K562 (cell line): ENCODE measurements at regions not wholly inside any gene's neighbourhood (a gene's known extent, or its start where the extent isn't known, plus 50 kb on each side); places are given as distances from the start of the nearest gene placed in this dataset.

Source experiments
- ATAC-seq: fragments of 200-7000 bp; cut with Tn5 transposase; 3 replicates; pipeline ENCODE4 v1.9.1; 2020; ENCODE audit warnings: moderate library complexity
- BruUV-seq: library from RNA; stranded (reverse); fragments of 400-500 nt; replicated peaks from 2 replicates; lab custom pipeline; 2021; lab: Mats Ljungman, UMichigan
- CTCF ChIA-PET: fragments of 300-600 bp; formaldehyde crosslinking; extraction: SDS; loops from one replicate; lab custom pipeline; 2021; ENCODE audit warnings: low intra/inter-chr PET ratio; lab: Yijun Ruan, JAX
- POLR2A ChIA-PET: fragments of 300-600, 350-650 bp; sonication (Branson Sonifier 250); formaldehyde crosslinking; extraction: SDS; loops from one replicate; lab custom pipeline; 2021; ENCODE audit warnings: antibody characterized with exemption, inconsistent platforms; lab: Yijun Ruan, JAX
- DNase-seq, 4 experiments: peaks; one replicate each; pipeline versions ENCODE4 v3.0.0 to v3.0.0-alpha.2; 2011 to 2018; ENCODE audit warnings: low spot score in 3 of 4, mixed read lengths in 3 of 4; ENCODE audit errors: extremely low read depth in 1 of 4
- FAIRE-seq: peaks from 2 replicates; lab custom pipeline; 2011; peaks lifted over from hg19 to GRCh38; lab: Jason Lieb, UNC
- H2AFZ ChIP-seq: 2 replicates; pipeline ENCODE4 v1.6.0; 2011; ENCODE audit warnings: low read depth, low read length, control low read depth, inconsistent platforms
- H3K27ac ChIP-seq: fragments of 200-600 bp; 3 replicates; pipeline ENCODE4 v1.8.0; 2011; ENCODE audit warnings: low read depth, mild to moderate bottlenecking, control low read depth, inconsistent platforms, low read length, moderate library complexity, mixed read lengths; ENCODE audit errors: extremely low read depth
- H3K27me3 ChIP-seq, 2 experiments: fragments of 300-600 bp in 1 of 2; 2 replicates in 1 of 2; 3 replicates in 1 of 2; pipeline versions ENCODE4 v1.6.0 to v1.8.0; 2011; ENCODE audit warnings: inconsistent platforms in 2 of 2, low read length in 2 of 2, mild to moderate bottlenecking in 1 of 2, mixed read lengths in 1 of 2, moderate library complexity in 1 of 2; ENCODE audit not compliant: control insufficient read depth in 2 of 2, insufficient read depth in 2 of 2
- H3K36me3 ChIP-seq: fragments of 300-600 bp; 3 replicates; pipeline ENCODE4 v1.8.0; 2011; ENCODE audit warnings: mild to moderate bottlenecking, low read length, inconsistent platforms; ENCODE audit not compliant: control insufficient read depth, insufficient read depth
- H3K4me1 ChIP-seq, 2 experiments: fragments of 200-600 bp in 1 of 2; replicated peaks in 1 of 2; 2 replicates in 1 of 2; 3 replicates in 1 of 2; pipeline versions ENCODE4 v1.5.1 to v1.8.0; 2011; ENCODE audit warnings: inconsistent platforms in 2 of 2, low read length in 2 of 2, mild to moderate bottlenecking in 1 of 2, mixed read lengths in 1 of 2, moderate library complexity in 1 of 2; ENCODE audit not compliant: control insufficient read depth in 2 of 2, insufficient read depth in 2 of 2
- H3K4me2 ChIP-seq: 2 replicates; pipeline ENCODE4 v1.6.1; 2011; ENCODE audit warnings: low read length, control low read depth, inconsistent platforms, mixed read lengths; ENCODE audit not compliant: insufficient read depth
- H3K4me3 ChIP-seq: fragments of 200-600 bp; sonication (generic), shearing (Covaris generic); 2 replicates; pipeline ENCODE4 v1.5.1; 2016; ENCODE audit warnings: control low read depth, inconsistent platforms
- H3K79me2 ChIP-seq: fragments of 200-600 bp; 3 replicates; pipeline ENCODE4 v1.8.0; 2011; ENCODE audit warnings: low read length, inconsistent platforms; ENCODE audit not compliant: control insufficient read depth, insufficient read depth
- H3K9ac ChIP-seq, 2 experiments: 2 replicates each; pipeline versions ENCODE4 v1.6.0 to v1.6.1; 2011; ENCODE audit warnings: low read depth in 2 of 2, low read length in 2 of 2, control low read depth in 1 of 2, inconsistent platforms in 1 of 2, mild to moderate bottlenecking in 1 of 2, mixed read lengths in 1 of 2; ENCODE audit not compliant: insufficient read depth in 1 of 2
- H3K9me1 ChIP-seq: one replicate; pipeline ENCODE4 v1.6.0; 2011; ENCODE audit warnings: inconsistent platforms, mild to moderate bottlenecking, low read length, moderate library complexity; ENCODE audit not compliant: control insufficient read depth, insufficient read depth
- H3K9me3 ChIP-seq: replicated peaks from 2 replicates; pipeline ENCODE4 v1.5.1; 2011; ENCODE audit warnings: low read depth, low read length, inconsistent platforms; ENCODE audit not compliant: control insufficient read depth, insufficient read depth
- H4K20me1 ChIP-seq: replicated peaks from 2 replicates; pipeline ENCODE4 v1.6.1; 2011; ENCODE audit warnings: low read length, inconsistent platforms, mixed read lengths; ENCODE audit not compliant: control insufficient read depth, insufficient read depth
- CBFA2T3 ChIP-seq: fragments of 450-650 bp; IDR thresholded peaks from 2 replicates; pipeline ENCODE4 v1.6.1; 2017
- CHCHD3 ChIP-seq: fragments of 250-450 bp; sonication (Bioruptor Pico); IDR thresholded peaks from 2 replicates; pipeline ENCODE4 v2.1.2; 2022; ENCODE audit warnings: mild to moderate bottlenecking
- FOS ChIP-seq: IDR thresholded peaks from 3 replicates; pipeline ENCODE4 v1.6.1; 2011; ENCODE audit not compliant: insufficient read length; ENCODE audit errors: extremely low read depth
- FOXP1 ChIP-seq: sonication (generic); formaldehyde crosslinking; IDR thresholded peaks from 2 replicates; pipeline ENCODE4 v1.8.0; 2022; ENCODE audit warnings: mild to moderate bottlenecking, missing genetic modification reagents
- HEY1 ChIP-seq: fragments of 250-450 bp; sonication (Bioruptor Pico); IDR thresholded peaks from 2 replicates; pipeline ENCODE4 v1.5.0; 2020; ENCODE audit warnings: mild to moderate bottlenecking, moderate library complexity, borderline replicate concordance
- HMG20A ChIP-seq: fragments of 450-650 bp; formaldehyde crosslinking; conservative IDR thresholded peaks from 2 replicates; pipeline ENCODE4 v1.4.0; 2020; ENCODE audit warnings: mild to moderate bottlenecking, mixed read lengths
- MAX ChIP-seq: sonication (generic); formaldehyde crosslinking; IDR thresholded peaks from 2 replicates; pipeline ENCODE4 v1.9.0; 2022; ENCODE audit warnings: mild to moderate bottlenecking, missing genetic modification reagents
- MCM2 ChIP-seq: fragments of 450-650 bp; IDR thresholded peaks from 2 replicates; pipeline ENCODE4 v1.6.1; 2017; ENCODE audit warnings: low read depth, mild to moderate bottlenecking
- NEUROD1 ChIP-seq: fragments of 150-350 bp; IDR thresholded peaks from 2 replicates; pipeline ENCODE4 v1.6.1; 2014; ENCODE audit warnings: borderline replicate concordance, low read length, low read depth; ENCODE audit not compliant: partially characterized antibody
- PRMT5 ChIP-seq: sonication (generic); formaldehyde crosslinking; IDR thresholded peaks from 2 replicates; pipeline ENCODE4 v1.5.0; 2020; ENCODE audit warnings: missing genetic modification reagents
- SAP30 ChIP-seq: fragments of 200-600 bp; sonication (generic); IDR thresholded peaks from 2 replicates; pipeline ENCODE4 v1.6.1; 2012; ENCODE audit warnings: borderline replicate concordance, low read depth, mild to moderate bottlenecking, moderate library complexity, low read length, control low read depth, inconsistent platforms; ENCODE audit not compliant: insufficient read depth, poor library complexity, severe bottlenecking
- SMC3 ChIP-seq: conservative IDR thresholded peaks from 2 replicates; pipeline ENCODE4 v1.6.1; 2011; ENCODE audit warnings: low read depth, low read length, improper control_type of control experiment; ENCODE audit not compliant: insufficient read depth
- ZC3H11A ChIP-seq: IDR thresholded peaks from 2 replicates; pipeline ENCODE4 v1.6.1; 2012; ENCODE audit warnings: low read depth, low read length, improper control_type of control experiment
- ZNF431 ChIP-seq: sonication (generic); formaldehyde crosslinking; IDR thresholded peaks from 2 replicates; pipeline ENCODE4 v1.8.0; 2022; ENCODE audit warnings: mild to moderate bottlenecking, missing genetic modification reagents
- ZZZ3 ChIP-seq: fragments of 450-650 bp; IDR thresholded peaks from 2 replicates; pipeline ENCODE4 v1.6.1; 2016; ENCODE audit warnings: antibody characterized with exemption, mild to moderate bottlenecking, moderate library complexity
- WGBS: fragments of 100-300 bp; shearing (Covaris generic); methylation state at CpG from one replicate; pipeline ENCODE4 v1.1.6; 2016; ENCODE audit warnings: low coverage, mixed read lengths; ENCODE audit not compliant: insufficient coverage; ENCODE audit errors: missing lambda C conversion rate; 5-methylcytosine and 5-hydroxymethylcytosine counted together
- in situ Hi-C: fragments of 300-500 bp; cut with MboI; formaldehyde crosslinking; loops from 4 replicates; pipeline ENCODE4 v1.15.0; 2018; ENCODE audit warnings: inconsistent platforms, mixed read lengths
- intact Hi-C: fragments of 100-400 bp; cut with micrococcal nuclease; formaldehyde crosslinking; loops from 2 replicates; pipeline ENCODE4 v1.14.2; 2022

- H3K79me2 ChIP-seq, result no peaks in the 10 kb centered on the region
- no peaks in the 10 kb centered on the region for H4K20me1 ChIP-seq
- no peak for TF ChIP-seq CHCHD3
- TF ChIP-seq ZZZ3, result no peak
- no peak for TF ChIP-seq HEY1 (CRISPR knock-in tag)
- TF ChIP-seq MCM2, result no peak
- no peak for TF ChIP-seq HMG20A (CRISPR knock-in tag)
- no peak for TF ChIP-seq ZC3H11A
- no peak for TF ChIP-seq ZNF431 (CRISPR knock-in tag)
- no peak for TF ChIP-seq FOS
- TF ChIP-seq NEUROD1, result no peak
- no peak for TF ChIP-seq CBFA2T3
- TF ChIP-seq SAP30, result no peak
- no peak for TF ChIP-seq MAX (CRISPR knock-in tag)
- no peak for TF ChIP-seq PRMT5 (CRISPR knock-in tag)
- TF ChIP-seq SMC3, result no peak
- TF ChIP-seq FOXP1 (CRISPR knock-in tag), result no peak
- H3K9me1 ChIP-seq, result no peaks in the 10 kb centered on the region
- BruUV-seq, result no TSS peak
- FAIRE-seq (peak; percentile 32), DNase-seq (no peak), ATAC-seq (no peak)
- ChIA-PET POLR2A (interaction anchor here (0.5 to 2.8 kb wide), 2 partner anchors 9 to 38 kb away, joined by 4 to 10 read pairs; no protein-coding TSS in a partner anchor), CTCF (no interaction called here)
- H2AFZ ChIP-seq, result peak overlapping the region; percentile 87
- H3K27ac ChIP-seq, result no peak overlapping the region
- no peaks in the 10 kb centered on the region for H3K36me3 ChIP-seq
- H3K4me2 ChIP-seq, result no peak overlapping the region
- in situ Hi-C loops, result no loop called here
- WGBS, result 80% methylated on average over 20 of the region's 20 CpGs
- intact Hi-C loops, result no loop called here
- peaks cover 14 to 27% of the 10 kb centered on the region in 2 experiments for H3K4me1 ChIP-seq
- peaks cover 6% of the 10 kb centered on the region for H3K9me3 ChIP-seq
- no peak overlapping the region for H3K4me3 ChIP-seq
- no peaks in the 10 kb centered on the region for H3K27me3 ChIP-seq
- no peak overlapping the region for H3K9ac ChIP-seq
These were observed 61.6 kb upstream of the LINC01488 start for GRCh38 chr11:69419662-69420395.
